ENCODE measurements at regions not wholly inside any gene's neighbourhood (a gene's known extent, or its start where the extent isn't known, plus 50 kb on each side); places are given as distances from the start of the nearest gene placed in this dataset.

GRCh38 chr6:16993396-16993795 is 108.5 kb upstream of the STMND1 start:
- H3K27ac ChIP-seq (ENCODE audit: extremely low read depth, low read depth, low read length), result no peak overlapping the region
- H3K36me3 ChIP-seq (ENCODE audit: control insufficient read depth, insufficient read depth, low read length), result no peaks in the 10 kb centered on the region
- no peaks in the 10 kb centered on the region for H3K9me3 ChIP-seq (replicated peaks; ENCODE audit: control insufficient read depth, insufficient read depth, low read depth, low read length)
- intact Hi-C loops (cut with micrococcal nuclease) (no loop called here), in situ Hi-C loops (cut with MboI) (no loop called here)
- H3K4me1 ChIP-seq (replicated peaks in 1 of 2; ENCODE audit: control insufficient read depth in 2 of 2, insufficient read depth in 2 of 2, low read length in 2 of 2), result no peaks in the 10 kb centered on the region
- no peaks in the 10 kb centered on the region for H4K20me1 ChIP-seq (replicated peaks; ENCODE audit: control insufficient read depth, insufficient read depth, low read length)
- ATAC-seq (no peak), FAIRE-seq (no peak), DNase-seq (ENCODE audit: extremely low read depth in 1 of 4, low spot score in 3 of 4) (no peak)
- H3K4me2 ChIP-seq (ENCODE audit: insufficient read depth, low read length), result no peak overlapping the region
- no peak overlapping the region for H3K4me3 ChIP-seq
- H3K27me3 ChIP-seq (ENCODE audit: control insufficient read depth in 2 of 2, insufficient read depth in 2 of 2, low read length in 2 of 2), result peaks cover 0 to 4% of the 10 kb centered on the region in 2 experiments; a peak in 1 of 5 replicates
- no peaks in the 10 kb centered on the region for H3K9me1 ChIP-seq (ENCODE audit: control insufficient read depth, insufficient read depth, low read length)
- ChIA-PET POLR2A (no interaction called here), CTCF (ENCODE audit: low intra/inter-chr PET ratio) (no interaction called here)
- BruUV-seq (replicated peaks), result no TSS peak
- no peak overlapping the region for H2AFZ ChIP-seq (ENCODE audit: low read depth, low read length)
- 1% methylated on average over 6 of the region's 6 CpGs for WGBS (ENCODE audit: insufficient coverage, low coverage, missing lambda C conversion rate)
- H3K79me2 ChIP-seq (ENCODE audit: control insufficient read depth, insufficient read depth, low read length), result no peaks in the 10 kb centered on the region
- no peak overlapping the region for H3K9ac ChIP-seq (ENCODE audit: insufficient read depth in 1 of 2, low read depth in 2 of 2, low read length in 2 of 2)
- no peak for TF ChIP-seq ZNF23 (CRISPR knock-in tag; IDR thresholded peaks at IDR 0.05)
- TF ChIP-seq ZKSCAN8 (CRISPR knock-in tag; IDR thresholded peaks at IDR 0.05), result no peak
- no peak for TF ChIP-seq LARP7 (IDR thresholded peaks at IDR 0.05)
- TF ChIP-seq SETDB1 (IDR thresholded peaks at IDR 0.05; ENCODE audit: low read length), result no peak
- no peak for TF ChIP-seq MAFK (IDR thresholded peaks at IDR 0.05; ENCODE audit: low read length)
- TF ChIP-seq MGA (IDR thresholded peaks at IDR 0.05), result no peak
- no peak for TF ChIP-seq ZNF347 (CRISPR knock-in tag; IDR thresholded peaks at IDR 0.05; ENCODE audit: low read depth)
- TF ChIP-seq GABPB1 (CRISPR knock-in tag; IDR thresholded peaks at IDR 0.05), result no peak
- no peak for TF ChIP-seq PHF8 (IDR thresholded peaks at IDR 0.05; ENCODE audit: borderline replicate concordance, low read length)
- no peak for TF ChIP-seq ZNF395 (CRISPR knock-in tag; IDR thresholded peaks at IDR 0.05)
- no peak for TF ChIP-seq RBM14 (IDR thresholded peaks at IDR 0.05; ENCODE audit: borderline replicate concordance, insufficient read depth, low read depth, low read length)
- no peak for TF ChIP-seq CTBP1 (IDR thresholded peaks at IDR 0.05; ENCODE audit: borderline replicate concordance)
- TF ChIP-seq ZNF507 (tag; conservative IDR thresholded peaks at IDR 0.05), result no peak

Measured in K562 (cell line).